ENCODE measurements at regions not wholly inside any gene's neighbourhood (a gene's known extent, or its start where the extent isn't known, plus 50 kb on each side); places are given as distances from the start of the nearest gene placed in this dataset.
A peak's percentile ranks its signal among the peaks of the same experiment; 100 is the strongest.

- Mint-ChIP-seq H3K4me1 (no peaks in the 10 kb centered on the region), H3K9me3 (peaks cover 7 to 51% (median 23%) of the 10 kb centered on the region in 7 donors), H3K4me3 (no peak overlapping the region), H3K36me3 (no peaks in the 10 kb centered on the region), H3K27me3 (peaks cover 0 to 11% (median 0%) of the 10 kb centered on the region in 3 donors), H3K27ac (no peak overlapping the region)
- ATAC-seq (ENCODE audit: low read depth in 2 of 2) (no peak), DNase-seq (no peak)
Observed at GRCh38 chr10:44435196-44435595, 50.3 kb upstream of the CXCL12 start.

GRCh38 chr10:44436240-44436639, 51.3 kb upstream of the CXCL12 start:
- H3K27me3 Mint-ChIP-seq, result peaks cover 0 to 11% (median 0%) of the 10 kb centered on the region in 3 donors
- peaks cover 10 to 46% (median 19%) of the 10 kb centered on the region in 7 donors for H3K9me3 Mint-ChIP-seq
- no peaks in the 10 kb centered on the region for H3K4me1 Mint-ChIP-seq
- H3K27ac Mint-ChIP-seq, result no peak overlapping the region
- H3K36me3 Mint-ChIP-seq, result no peaks in the 10 kb centered on the region
- ATAC-seq (ENCODE audit: low read depth in 2 of 2) (no peak), DNase-seq (no peak)
- peak overlapping the region in 1 of 8 donors; percentile 30 for H3K4me3 Mint-ChIP-seq

GRCh38 chr10:44437840-44438511, 53.1 kb upstream of the CXCL12 start:
- H3K27me3 Mint-ChIP-seq, result peaks cover 0 to 11% (median 0%) of the 10 kb centered on the region in 3 donors
- H3K4me3 Mint-ChIP-seq, result no peak overlapping the region
- no peaks in the 10 kb centered on the region for H3K4me1 Mint-ChIP-seq
- H3K36me3 Mint-ChIP-seq, result no peaks in the 10 kb centered on the region
- no peak for ATAC-seq (ENCODE audit: low read depth in 2 of 2)
- H3K9me3 Mint-ChIP-seq, result peaks cover 8 to 33% (median 14%) of the 10 kb centered on the region in 7 donors
- H3K27ac Mint-ChIP-seq, result no peak overlapping the region
- no peak for DNase-seq

DNA sequence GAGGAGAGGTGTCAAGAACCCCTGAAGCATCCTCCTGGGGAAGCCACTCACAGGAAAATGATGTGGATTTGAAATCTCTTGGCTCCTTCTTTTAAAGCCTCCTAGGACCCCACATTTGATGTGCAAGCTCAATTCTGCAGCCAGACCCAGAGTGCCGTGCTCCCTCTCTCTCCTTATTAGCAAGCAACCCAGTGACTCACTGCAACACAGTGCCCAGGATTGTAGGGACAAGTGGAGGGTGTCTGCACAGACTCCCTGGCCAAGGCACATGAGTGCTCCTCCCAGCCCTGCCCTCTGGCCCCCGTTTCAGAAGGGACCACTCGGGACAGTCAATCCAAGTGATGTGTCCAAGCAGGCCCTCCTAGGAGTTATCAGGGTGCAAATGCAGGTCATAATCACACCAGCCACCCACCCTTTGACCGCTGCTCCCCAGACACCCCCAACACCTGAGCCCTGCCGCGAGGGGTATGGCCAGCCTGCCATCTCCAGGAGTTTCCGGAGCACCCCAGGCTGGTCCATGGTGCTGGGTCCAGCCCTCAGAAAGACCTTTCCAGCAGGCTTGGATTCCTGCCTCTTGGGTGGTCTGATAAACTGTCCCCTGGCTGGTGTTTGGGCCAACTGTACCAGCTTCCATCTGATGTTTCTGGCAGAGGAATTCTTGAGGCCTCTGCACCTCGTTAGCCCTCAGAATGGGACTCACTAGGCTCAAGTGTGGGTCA, 54.5 kb upstream of the CXCL12 start:
- no peaks in the 10 kb centered on the region for H3K4me1 Mint-ChIP-seq
- H3K36me3 Mint-ChIP-seq, result no peaks in the 10 kb centered on the region
- peaks cover 0 to 11% (median 0%) of the 10 kb centered on the region in 3 donors for H3K27me3 Mint-ChIP-seq
- no peak for ATAC-seq (ENCODE audit: low read depth in 2 of 2)
- no peak overlapping the region for H3K27ac Mint-ChIP-seq
- peaks cover 3 to 33% (median 8%) of the 10 kb centered on the region in 7 donors for H3K9me3 Mint-ChIP-seq
- DNase-seq, result no peak
- no peak overlapping the region for H3K4me3 Mint-ChIP-seq

- ATAC-seq (ENCODE audit: low read depth in 2 of 2) (no peak), DNase-seq (no peak)
- Mint-ChIP-seq H3K27me3 (peaks cover 0 to 11% (median 0%) of the 10 kb centered on the region in 3 donors), H3K9me3 (peaks cover 5 to 33% (median 7%) of the 10 kb centered on the region in 7 donors), H3K4me1 (no peaks in the 10 kb centered on the region), H3K36me3 (no peaks in the 10 kb centered on the region), H3K27ac (no peak overlapping the region), H3K4me3 (no peak overlapping the region)
Observed at GRCh38 chr10:44439958-44440244, 55.0 kb upstream of the CXCL12 start.

GRCh38 chr10:44457259-44457658, 72.4 kb upstream of the CXCL12 start:
- Mint-ChIP-seq H3K4me1 (no peaks in the 10 kb centered on the region), H3K9me3 (peaks cover 0 to 12% (median 7%) of the 10 kb centered on the region in 7 donors), H3K27me3 (peaks cover 0 to 10% (median 0%) of the 10 kb centered on the region in 3 donors), H3K4me3 (no peak overlapping the region), H3K27ac (no peak overlapping the region), H3K36me3 (no peaks in the 10 kb centered on the region)
- no peak for DNase-seq
- no peak for ATAC-seq (ENCODE audit: low read depth in 2 of 2)

GRCh38 chr10:44458671-44459413, 73.9 kb upstream of the CXCL12 start:
- ATAC-seq (ENCODE audit: low read depth in 2 of 2), result no peak

GRCh38 chr10:44459671-44460070, 74.8 kb upstream of the CXCL12 start:
- no peak overlapping the region for H3K4me3 Mint-ChIP-seq
- H3K36me3 Mint-ChIP-seq, result no peaks in the 10 kb centered on the region
- peaks cover 8 to 16% (median 11%) of the 10 kb centered on the region in 3 donors for H3K27me3 Mint-ChIP-seq
- no peaks in the 10 kb centered on the region for H3K4me1 Mint-ChIP-seq
- peaks cover 0 to 12% (median 7%) of the 10 kb centered on the region in 7 donors for H3K9me3 Mint-ChIP-seq
- no peak overlapping the region for H3K27ac Mint-ChIP-seq
- no peak for DNase-seq
- no peak for ATAC-seq (ENCODE audit: low read depth in 2 of 2)

More at GRCh38 chr10:44458671-44459413, 73.9 kb upstream of the CXCL12 start:
- Mint-ChIP-seq H3K27me3 (peaks cover 3 to 10% (median 9%) of the 10 kb centered on the region in 3 donors), H3K4me1 (no peaks in the 10 kb centered on the region), H3K4me3 (no peak overlapping the region), H3K36me3 (no peaks in the 10 kb centered on the region), H3K27ac (no peak overlapping the region), H3K9me3 (peaks cover 0 to 12% (median 7%) of the 10 kb centered on the region in 7 donors)
- DNase-seq, result no peak

GRCh38 chr10:44460416-44460815, 75.5 kb upstream of the CXCL12 start:
- H3K27ac Mint-ChIP-seq, result no peak overlapping the region
- H3K36me3 Mint-ChIP-seq, result no peaks in the 10 kb centered on the region
- H3K4me1 Mint-ChIP-seq, result no peaks in the 10 kb centered on the region
- H3K27me3 Mint-ChIP-seq, result peaks cover 8 to 16% (median 10%) of the 10 kb centered on the region in 3 donors
- DNase-seq (no peak), ATAC-seq (ENCODE audit: low read depth in 2 of 2) (no peak)
- peaks cover 0 to 12% (median 7%) of the 10 kb centered on the region in 7 donors for H3K9me3 Mint-ChIP-seq
- no peak overlapping the region for H3K4me3 Mint-ChIP-seq

GRCh38 chr10:44462338-44462914, 77.5 kb upstream of the CXCL12 start:
- peak overlapping the region in 1 of 6 donors; percentile 14 for H3K27ac Mint-ChIP-seq
- no peak overlapping the region for H3K4me3 Mint-ChIP-seq
- H3K4me1 Mint-ChIP-seq, result no peaks in the 10 kb centered on the region
- peaks cover 9 to 24% (median 22%) of the 10 kb centered on the region in 3 donors for H3K27me3 Mint-ChIP-seq
- DNase-seq (no peak), ATAC-seq (ENCODE audit: low read depth in 2 of 2) (no peak)
- H3K36me3 Mint-ChIP-seq, result no peaks in the 10 kb centered on the region
- peaks cover 0 to 12% (median 0%) of the 10 kb centered on the region in 7 donors for H3K9me3 Mint-ChIP-seq

DNA sequence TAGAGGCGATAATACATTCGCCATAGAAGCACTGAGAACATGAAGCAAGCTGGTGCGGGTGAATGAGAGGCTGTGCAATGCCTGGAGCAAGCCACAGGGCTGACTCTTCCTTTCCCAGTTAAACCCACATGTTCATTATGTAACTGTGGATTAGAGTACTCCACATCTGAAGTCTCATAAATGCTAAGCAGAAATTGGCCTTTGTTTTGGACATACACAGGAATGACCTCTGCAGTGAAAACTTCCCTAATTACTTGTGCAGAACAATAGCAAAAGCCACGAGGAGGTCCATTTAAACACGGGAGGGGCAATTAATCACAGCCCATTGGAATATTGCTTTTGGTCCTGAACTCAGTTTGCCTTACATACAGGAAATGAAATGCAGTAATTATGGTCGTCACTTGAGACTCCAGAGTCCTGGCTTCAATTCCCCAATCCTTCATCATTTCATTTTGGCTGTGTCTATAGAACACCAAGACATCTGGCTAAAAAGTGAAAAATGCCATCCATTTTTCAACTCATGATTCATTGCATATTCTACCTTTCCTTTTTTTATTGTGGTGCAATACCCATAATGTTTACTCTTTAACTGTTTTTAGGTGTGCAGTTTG, 78.7 kb upstream of the CXCL12 start:
- DNase-seq (no peak), ATAC-seq (ENCODE audit: low read depth in 2 of 2) (no peak)
- peaks cover 10 to 25% (median 24%) of the 10 kb centered on the region in 3 donors for H3K27me3 Mint-ChIP-seq

GRCh38 chr10:44464503-44464902, 79.6 kb upstream of the CXCL12 start:
- ATAC-seq (ENCODE audit: low read depth in 2 of 2), result no peak
- Mint-ChIP-seq H3K36me3 (no peaks in the 10 kb centered on the region), H3K4me1 (no peaks in the 10 kb centered on the region), H3K4me3 (no peak overlapping the region), H3K9me3 (peaks cover 0 to 10% (median 0%) of the 10 kb centered on the region in 7 donors), H3K27me3 (peaks cover 10 to 27% (median 25%) of the 10 kb centered on the region in 3 donors), H3K27ac (no peak overlapping the region)
- DNase-seq, result no peak

More for the DNA sequence above, 78.7 kb upstream of the CXCL12 start:
- Mint-ChIP-seq H3K4me1 (no peaks in the 10 kb centered on the region), H3K9me3 (peaks cover 0 to 7% (median 0%) of the 10 kb centered on the region in 7 donors), H3K4me3 (no peak overlapping the region), H3K27ac (no peak overlapping the region), H3K36me3 (no peaks in the 10 kb centered on the region)

All from naive B cell (primary cell).